GM12878 (cell line): ENCODE measurements at regions not wholly inside any gene's neighbourhood (a gene's known extent, or its start where the extent isn't known, plus 50 kb on each side); places are given as distances from the start of the nearest gene placed in this dataset.

ENCODE experiments used
- ATAC-seq: fragments of 200-7000 bp; cut with Tn5 transposase; 3 replicates; pipeline ENCODE4 v1.9.1; 2020; ENCODE audit warnings: mild to moderate bottlenecking, moderate library complexity
- BruUV-seq: library from RNA; stranded (reverse); fragments of 400-500 nt; replicated peaks from 2 replicates; lab custom pipeline; 2021; lab: Mats Ljungman, UMichigan
- CTCF ChIA-PET: fragments of 300-600 bp; sonication (Branson Sonifier 250); formaldehyde crosslinking; extraction: SDS; loops from one replicate; lab custom pipeline; 2021; ENCODE audit warnings: inconsistent platforms; lab: Yijun Ruan, JAX
- POLR2A ChIA-PET: fragments of 350-600 bp; formaldehyde crosslinking; extraction: SDS; loops from one replicate; lab custom pipeline; 2021; ENCODE audit warnings: inconsistent platforms; lab: Charles Lee
- RAD21 ChIA-PET: fragments of 300-600 bp; sonication (Branson Sonifier 250); formaldehyde crosslinking; loops from one replicate; lab custom pipeline; 2023; ENCODE audit warnings: antibody characterized with exemption; ENCODE audit not compliant: unreplicated experiment; lab: Charles Lee
- SMC1A ChIA-PET: fragments of 300-600 bp; sonication (Branson Sonifier 250); formaldehyde crosslinking; loops from one replicate; lab custom pipeline; 2023; ENCODE audit not compliant: unreplicated experiment, uncharacterized antibody; lab: Charles Lee
- DNase-seq: peaks from one replicate; pipeline ENCODE4 v3.0.0-alpha.2; 2011; ENCODE audit warnings: low read depth, low spot score
- FAIRE-seq: peaks from 3 replicates; lab custom pipeline; 2011; peaks lifted over from hg19 to GRCh38; lab: Jason Lieb, UNC
- H2AFZ ChIP-seq: 2 replicates; pipeline ENCODE4 v1.6.0; 2011; ENCODE audit warnings: low read depth, low read length, control low read depth; ENCODE audit not compliant: control insufficient read depth
- H3K27ac ChIP-seq: 2 replicates; pipeline ENCODE4 v1.5.1; 2011; ENCODE audit warnings: control low read depth; ENCODE audit not compliant: control insufficient read depth, insufficient read depth
- H3K27me3 ChIP-seq, 2 experiments: replicated peaks in 1 of 2; 2 replicates each; pipeline versions ENCODE4 v1.6.0 to v1.6.1; 2011; ENCODE audit warnings: low read length in 1 of 2; ENCODE audit not compliant: control insufficient read depth in 2 of 2, insufficient read depth in 2 of 2
- H3K36me3 ChIP-seq, 2 experiments: 2 replicates each; pipeline ENCODE4 v1.5.1; 2011; ENCODE audit warnings: low read length in 1 of 2; ENCODE audit not compliant: control insufficient read depth in 2 of 2, insufficient read depth in 2 of 2
- H3K4me1 ChIP-seq: 2 replicates; pipeline ENCODE4 v1.6.1; 2011; ENCODE audit warnings: mild to moderate bottlenecking, low read length, moderate library complexity, mixed read lengths; ENCODE audit not compliant: control insufficient read depth, insufficient read depth
- H3K4me2 ChIP-seq: 2 replicates; pipeline ENCODE4 v1.6.0; 2011; ENCODE audit warnings: control low read depth; ENCODE audit not compliant: control insufficient read depth, insufficient read depth
- H3K4me3 ChIP-seq: fragments of 200-600 bp; sonication (generic); 2 replicates; pipeline ENCODE4 v1.5.1; 2016
- H3K79me2 ChIP-seq: 2 replicates; pipeline ENCODE4 v1.6.0; 2011; ENCODE audit warnings: low read length; ENCODE audit not compliant: control insufficient read depth, insufficient read depth
- H3K9ac ChIP-seq: 2 replicates; pipeline ENCODE4 v1.8.0; 2011; ENCODE audit warnings: low read length, control low read depth, mixed read lengths; ENCODE audit not compliant: control insufficient read depth, insufficient read depth
- H3K9me3 ChIP-seq: replicated peaks from 3 replicates; pipeline ENCODE4 v1.5.1; 2011; ENCODE audit warnings: mild to moderate bottlenecking, low read length; ENCODE audit not compliant: control insufficient read depth, insufficient read depth
- H4K20me1 ChIP-seq: 2 replicates; pipeline ENCODE4 v1.6.0; 2011; ENCODE audit not compliant: control insufficient read depth, insufficient read depth
- EGR1 ChIP-seq, 2 experiments: IDR thresholded peaks; 1 replicate in 1 of 2; 2 replicates in 1 of 2; pipeline ENCODE4 v1.6.1; 2011 to 2012; ENCODE audit warnings: low read depth in 2 of 2, low read length in 2 of 2, borderline replicate concordance in 1 of 2, mild to moderate bottlenecking in 1 of 2, moderate library complexity in 1 of 2
- JUNB ChIP-seq: IDR thresholded peaks from 2 replicates; pipeline ENCODE4 v1.6.1; 2016; ENCODE audit warnings: antibody characterized with exemption, mild to moderate bottlenecking
- NR2F1 ChIP-seq: fragments of 450-650 bp; conservative IDR thresholded peaks from 2 replicates; pipeline ENCODE4 v1.6.1; 2017; ENCODE audit warnings: mild to moderate bottlenecking
- SKIL ChIP-seq: fragments of 450-650 bp; IDR thresholded peaks from 2 replicates; pipeline ENCODE4 v1.6.1; 2017; ENCODE audit warnings: mild to moderate bottlenecking, low read depth, inconsistent platforms; ENCODE audit not compliant: poor library complexity, severe bottlenecking
- SMAD1 ChIP-seq: fragments of 450-650 bp; IDR thresholded peaks from 2 replicates; pipeline ENCODE4 v1.6.1; 2018; ENCODE audit warnings: mild to moderate bottlenecking, low read depth; ENCODE audit not compliant: partially characterized antibody
- USF1 ChIP-seq: IDR thresholded peaks from 2 replicates; pipeline ENCODE4 v1.6.1; 2011; ENCODE audit warnings: borderline replicate concordance, low read depth, mild to moderate bottlenecking, moderate library complexity, mixed read lengths, low read length; ENCODE audit not compliant: insufficient read depth; ENCODE audit errors: extremely low read length
- YBX1 ChIP-seq: fragments of 450-650 bp; IDR thresholded peaks from 2 replicates; pipeline ENCODE4 v1.6.1; 2016; ENCODE audit warnings: antibody characterized with exemption
- YY1 ChIP-seq: IDR thresholded peaks from 2 replicates; pipeline ENCODE4 v1.6.1; 2011; ENCODE audit warnings: low read depth, mild to moderate bottlenecking, low read length
- WGBS: methylation state at CpG from one replicate; pipeline ENCODE4 v1.1.6; 2016; ENCODE audit warnings: low lambda C conversion rate; ENCODE audit not compliant: insufficient replicate concordance, insufficient coverage; ENCODE audit errors: missing lambda C conversion rate; 5-methylcytosine and 5-hydroxymethylcytosine counted together
- in situ Hi-C: fragments of 300-500 bp; cut with MboI; formaldehyde crosslinking; loops from 9 replicates; pipeline ENCODE4 v1.14.3; 2018; ENCODE audit warnings: mixed read lengths
- intact Hi-C: fragments of 100-400 bp; cut with micrococcal nuclease; formaldehyde crosslinking; loops from one replicate; pipeline ENCODE4 v1.14.2; 2022; ENCODE audit not compliant: unreplicated experiment

GRCh38 chr22:27299181-27300085 is 502.1 kb downstream of the MN1 start:
- Histone ChIP-seq H3K9me3 (no peaks in the 10 kb centered on the region), H3K9ac (no peak overlapping the region), H3K36me3 (no peaks in the 10 kb centered on the region), H3K27ac (no peak overlapping the region), H3K4me2 (no peak overlapping the region), H3K27me3 (no peaks in the 10 kb centered on the region; a peak in 1 of 4 replicates), H3K4me1 (no peaks in the 10 kb centered on the region), H3K4me3 (no peak overlapping the region), H2AFZ (no peak overlapping the region), H4K20me1 (no peaks in the 10 kb centered on the region), H3K79me2 (no peaks in the 10 kb centered on the region)
- intact Hi-C loops = no loop called here
- no peak for TF ChIP-seq NR2F1
- TF ChIP-seq USF1 = no peak
- no peak for TF ChIP-seq SKIL
- no peak for TF ChIP-seq YBX1
- no peak for TF ChIP-seq SMAD1
- TF ChIP-seq EGR1 (IDR thresholded peaks at IDR 0.05; ENCODE audit: borderline replicate concordance in 1 of 2, low read depth in 2 of 2, low read length in 2 of 2) = no peak
- no peak for TF ChIP-seq YY1
- no peak for TF ChIP-seq JUNB
- CTCF ChIA-PET = no interaction called here
- no peak for FAIRE-seq
- RAD21 ChIA-PET = no interaction called here
- SMC1A ChIA-PET = no interaction called here
- BruUV-seq = no TSS peak
- 27% methylated on average over 31 of the region's 33 CpGs for WGBS
- no peak for DNase-seq
- ATAC-seq = no peak
- in situ Hi-C loops = no loop called here
- POLR2A ChIA-PET = no interaction called here
